ENCODE measurements at regions not wholly inside any gene's neighbourhood (a gene's known extent, or its start where the extent isn't known, plus 50 kb on each side); places are given as distances from the start of the nearest gene placed in this dataset.

GRCh38 chr4:180512801-180513475 is 1730.3 kb upstream of the TENM3 start:
- no peak for DNase-seq (ENCODE audit: low spot score)

GRCh38 chr4:180518906-180519305 is 1724.3 kb upstream of the TENM3 start:
- DNase-seq (ENCODE audit: low spot score): no peak

- no peak for DNase-seq (ENCODE audit: low spot score)
Measured at GRCh38 chr4:180521181-180521580, 1722.0 kb upstream of the TENM3 start.

- DNase-seq (ENCODE audit: low spot score): no peak
Measured at GRCh38 chr4:180525523-180526077, 1717.6 kb upstream of the TENM3 start.

- no peak for DNase-seq (ENCODE audit: low spot score)
Measured at GRCh38 chr4:180528003-180528402, 1715.2 kb upstream of the TENM3 start.

- no peak for DNase-seq (ENCODE audit: low spot score)
Measured at GRCh38 chr4:180530787-180531186, 1712.4 kb upstream of the TENM3 start.

- DNase-seq (ENCODE audit: low spot score): no peak
Measured at GRCh38 chr4:180532691-180533090, 1710.5 kb upstream of the TENM3 start.

- DNase-seq (ENCODE audit: low spot score): no peak
Measured at GRCh38 chr4:180538384-180539057, 1704.7 kb upstream of the TENM3 start.

- DNase-seq (ENCODE audit: low spot score): no peak
Measured at GRCh38 chr4:180539284-180539683, 1703.9 kb upstream of the TENM3 start.

GRCh38 chr4:180541678-180542077 is 1701.5 kb upstream of the TENM3 start:
- DNase-seq (ENCODE audit: low spot score): no peak

- DNase-seq (ENCODE audit: low spot score): no peak
Measured at GRCh38 chr4:180542445-180543100, 1700.6 kb upstream of the TENM3 start.

GRCh38 chr4:180550106-180550505 is 1693.1 kb upstream of the TENM3 start:
- DNase-seq (ENCODE audit: low spot score): no peak

GRCh38 chr4:180557348-180557747 is 1685.9 kb upstream of the TENM3 start:
- DNase-seq (ENCODE audit: low spot score): no peak

- DNase-seq (ENCODE audit: low spot score): no peak
Measured at GRCh38 chr4:180557950-180558349, 1685.3 kb upstream of the TENM3 start.

GRCh38 chr4:180558427-180558826 is 1684.8 kb upstream of the TENM3 start:
- no peak for DNase-seq (ENCODE audit: low spot score)

- no peak for DNase-seq (ENCODE audit: low spot score)
Measured at GRCh38 chr4:180560896-180561295, 1682.3 kb upstream of the TENM3 start.

- no peak for DNase-seq (ENCODE audit: low spot score)
Measured at GRCh38 chr4:180564026-180564425, 1679.2 kb upstream of the TENM3 start.

GRCh38 chr4:180564448-180564847 is 1678.8 kb upstream of the TENM3 start:
- no peak for DNase-seq (ENCODE audit: low spot score)

GRCh38 chr4:180565856-180566431 is 1677.3 kb upstream of the TENM3 start:
- no peak for DNase-seq (ENCODE audit: low spot score)

- no peak for DNase-seq (ENCODE audit: low spot score)
Measured at GRCh38 chr4:180566492-180566891, 1676.7 kb upstream of the TENM3 start.

- no peak for DNase-seq (ENCODE audit: low spot score)
Measured at GRCh38 chr4:180567080-180567479, 1676.1 kb upstream of the TENM3 start.

GRCh38 chr4:180571516-180572055 is 1671.6 kb upstream of the TENM3 start:
- DNase-seq (ENCODE audit: low spot score): no peak
